NCI-H345 treated with DMSO at 0.1 percent for 48 hours (cell line): ENCODE measurements at regions not wholly inside any gene's neighbourhood (a gene's known extent, or its start where the extent isn't known, plus 50 kb on each side); places are given as distances from the start of the nearest gene placed in this dataset.

Source experiments
- DNase-seq: peaks from one replicate; lab custom pipeline; 2025; ENCODE audit not compliant: unreplicated experiment; lab: John Stamatoyannopoulos, UW

- peak; percentile 5 for DNase-seq
Measured at GRCh38 chr13:80399340-80400163, 58.6 kb upstream of the SPRY2 start.
